Ovary (tissue), 7 donors: ENCODE measurements at regions not wholly inside any gene's neighbourhood (a gene's known extent, or its start where the extent isn't known, plus 50 kb on each side); places are given as distances from the start of the nearest gene placed in this dataset.

Experiments
- DNase-seq, 5 donors: peaks; one replicate each; pipeline ENCODE4 v3.0.0-alpha.2; 2019 to 2020
- H3K27ac ChIP-seq, 2 donors: fragments of 200-600 bp; one replicate each; pipeline versions ENCODE4 v1.5.1 to v1.8.0; 2019 to 2022
- H3K27me3 ChIP-seq: fragments of 200-600 bp; one replicate; pipeline ENCODE4 v1.8.0; 2022
- H3K36me3 ChIP-seq: fragments of 200-600 bp; sonication (generic); one replicate; pipeline ENCODE4 v1.5.1; 2019
- H3K4me1 ChIP-seq: one replicate; pipeline ENCODE4 v1.8.1; 2013; ENCODE audit warnings: mild to moderate bottlenecking, moderate library complexity; ENCODE audit not compliant: insufficient read depth
- H3K4me3 ChIP-seq: fragments of 200-600 bp; sonication (generic); one replicate; pipeline ENCODE4 v1.5.1; 2017
- H3K9me3 ChIP-seq, 2 donors: fragments of 200-600 bp in 1 of 2; sonication (generic) in 1 of 2; one replicate each; pipeline versions ENCODE4 v1.5.1 to v1.8.1; 2013 to 2019; ENCODE audit warnings: mild to moderate bottlenecking in 1 of 2, moderate library complexity in 1 of 2
- CTCF ChIP-seq, 3 donors: fragments of 450-650 bp in 2 of 3; fragments of 200-600 bp in 1 of 3; IDR thresholded peaks; one replicate each; pipeline versions ENCODE4 v1.5.1 to v1.8.0; 2016 to 2022; ENCODE audit warnings: antibody characterized with exemption in 3 of 3, mild to moderate bottlenecking in 1 of 3
- EP300 ChIP-seq: sonication (generic); formaldehyde crosslinking; IDR thresholded peaks from one replicate; pipeline ENCODE4 v1.6.1; 2017; ENCODE audit warnings: antibody characterized with exemption
- POLR2A ChIP-seq: fragments of 450-650 bp; IDR thresholded peaks from one replicate; pipeline ENCODE4 v1.6.1; 2017; ENCODE audit warnings: antibody characterized with exemption, mild to moderate bottlenecking, moderate library complexity
- WGBS, 3 donors: extraction: QIAGEN DNeasy Blood & Tissue Kit in 1 of 3; methylation state at CpG; one replicate each; pipeline versions ENCODE4 v1.1.5 to v1.1.7; 2013 to 2017; 5-methylcytosine and 5-hydroxymethylcytosine counted together
- intact Hi-C, 4 donors: fragments of 100-400 bp; cut with DNase I; formaldehyde crosslinking; loops; one replicate each; pipeline versions ENCODE4 v1.11.0 to v1.15.1; 2022 to 2023
- donor health status: DM: no; HTN: no; CAD: no; lungs with moderate emphysema.
- donor health status: DM: no; HTN: no; CAD: no.
- donor health status: Bipolar disorder and iron deficiency.
- donor health status: DM: no; HTN: no; CAD: no.
- donor health status: DM: yes; HTN: yes; CAD: no.

- Histone ChIP-seq H3K9me3 (no peaks in the 10 kb centered on the region), H3K4me3 (no peak overlapping the region), H3K4me1 (no peaks in the 10 kb centered on the region), H3K27ac (no peak overlapping the region), H3K36me3 (no peaks in the 10 kb centered on the region), H3K27me3 (no peaks in the 10 kb centered on the region)
- DNase-seq: no peak
- TF ChIP-seq CTCF (IDR thresholded peaks at IDR 0.05) (no peak), EP300 (no peak), POLR2A (no peak)
- intact Hi-C loops: no loop called here
- 28 to 40% (median 33%) methylated on average over 17 of the region's 17 CpGs for WGBS, 3 donors
These were observed 169.2 kb upstream of the FHL2 start for GRCh38 chr2:105567996-105568494.

GRCh38 chr2:105563000-105563719, 164.3 kb upstream of the FHL2 start:
- 72 to 88% (median 84%) methylated on average over 8 of the region's 8 CpGs for WGBS, 3 donors
- Histone ChIP-seq H3K4me3 (no peak overlapping the region), H3K27me3 (no peaks in the 10 kb centered on the region), H3K9me3 (no peaks in the 10 kb centered on the region), H3K36me3 (no peaks in the 10 kb centered on the region), H3K4me1 (no peaks in the 10 kb centered on the region), H3K27ac (no peak overlapping the region)
- intact Hi-C loops: no loop called here
- no peak for TF ChIP-seq POLR2A
- no peak for TF ChIP-seq EP300
- no peak for TF ChIP-seq CTCF (IDR thresholded peaks at IDR 0.05)
- no peak for DNase-seq

GRCh38 chr2:105561401-105561800, 162.6 kb upstream of the FHL2 start:
- Histone ChIP-seq H3K36me3 (no peaks in the 10 kb centered on the region), H3K27ac (no peak overlapping the region), H3K4me1 (peaks cover 6% of the 10 kb centered on the region), H3K4me3 (no peak overlapping the region), H3K27me3 (no peaks in the 10 kb centered on the region), H3K9me3 (no peaks in the 10 kb centered on the region)
- WGBS, 3 donors: 87 to 90% (median 90%) methylated on average over 9 of the region's 9 CpGs
- TF ChIP-seq CTCF (IDR thresholded peaks at IDR 0.05) (no peak), POLR2A (no peak), EP300 (no peak)
- DNase-seq: no peak
- intact Hi-C loops: no loop called here

GRCh38 chr2:105560157-105560556, 161.3 kb upstream of the FHL2 start:
- intact Hi-C loops: no loop called here
- TF ChIP-seq EP300: no peak
- no peak for TF ChIP-seq CTCF (IDR thresholded peaks at IDR 0.05)
- TF ChIP-seq POLR2A: no peak
- H3K4me3 ChIP-seq: no peak overlapping the region
- no peaks in the 10 kb centered on the region for H3K36me3 ChIP-seq
- H3K4me1 ChIP-seq: peaks cover 6% of the 10 kb centered on the region
- H3K27me3 ChIP-seq: no peaks in the 10 kb centered on the region
- no peak for DNase-seq
- no peaks in the 10 kb centered on the region for H3K9me3 ChIP-seq
- no peak overlapping the region for H3K27ac ChIP-seq
- WGBS, 3 donors: 78 to 83% (median 81%) methylated on average over 10 of the region's 10 CpGs
